HCT116 (cell line): ENCODE measurements at regions not wholly inside any gene's neighbourhood (a gene's known extent, or its start where the extent isn't known, plus 50 kb on each side); places are given as distances from the start of the nearest gene placed in this dataset.

Experiments used
- ATAC-seq: fragments of 200-7000 bp; cut with Tn5 transposase; 2 replicates; pipeline ENCODE4 v1.9.1; 2020; ENCODE audit warnings: mild to moderate bottlenecking, moderate library complexity
- BruUV-seq: library from RNA; stranded (reverse); fragments of 400-500 nt; replicated peaks from 2 replicates; lab custom pipeline; 2021; lab: Mats Ljungman, UMichigan
- CTCF ChIA-PET: fragments of 300-600 bp; sonication (Branson Sonifier 250); formaldehyde crosslinking; loops from one replicate; lab custom pipeline; 2021; ENCODE audit warnings: antibody characterized with exemption; lab: Charles Lee
- POLR2A ChIA-PET: fragments of 300-600, 350-600 bp; sonication (Branson Sonifier 250); formaldehyde crosslinking; loops from one replicate; lab custom pipeline; 2021; ENCODE audit warnings: antibody characterized with exemption; lab: Charles Lee
- RAD21 ChIA-PET, 2 experiments: fragments of 300-600 bp; sonication (Branson Sonifier 250); formaldehyde crosslinking; loops; one replicate each; lab custom pipeline; 2023; ENCODE audit warnings: low total read pairs in 2 of 2; ENCODE audit not compliant: uncharacterized antibody in 2 of 2, unreplicated experiment in 2 of 2, low non-redundant PET in 1 of 2; lab: Charles Lee
- DNase-seq: peaks from one replicate; pipeline ENCODE4 v3.0.0-alpha.2; 2010; ENCODE audit warnings: low read depth, low spot score
- H2AFZ ChIP-seq: fragments of 200-600 bp; shearing (Covaris generic), sonication (generic); 2 replicates; pipeline ENCODE4 v1.6.1; 2017; ENCODE audit warnings: low read depth, mixed run types, mixed read lengths, antibody characterized with exemption, low read length; ENCODE audit not compliant: poor library complexity, severe bottlenecking
- H3K27ac ChIP-seq: 2 replicates; pipeline ENCODE4 v1.5.1; 2012; ENCODE audit warnings: low read depth, low read length
- H3K27me3 ChIP-seq: fragments of 200-600 bp; sonication (generic); 2 replicates; pipeline ENCODE4 v1.6.1; 2016; ENCODE audit warnings: mixed run types, low read length, mixed read lengths; ENCODE audit not compliant: insufficient read depth
- H3K36me3 ChIP-seq, 2 experiments: fragments of 200-500 bp in 1 of 2; fragments of 200-600 bp in 1 of 2; sonication (Bioruptor generic) in 1 of 2; sonication (generic) in 1 of 2; 2 replicates each; pipeline versions ENCODE4 v1.5.1 to v1.6.1; 2014 to 2016; ENCODE audit warnings: low read length in 2 of 2, inconsistent platforms in 1 of 2, mixed read lengths in 1 of 2, mixed run types in 1 of 2; ENCODE audit not compliant: insufficient read depth in 2 of 2, control insufficient read depth in 1 of 2
- H3K4me1 ChIP-seq, 2 experiments: fragments of 200-600 bp in 1 of 2; sonication (generic) in 1 of 2; 2 replicates each; pipeline versions ENCODE4 v1.5.1 to v1.6.1; 2012 to 2017; ENCODE audit warnings: low read length in 2 of 2, inconsistent platforms in 1 of 2, mild to moderate bottlenecking in 1 of 2, mixed read lengths in 1 of 2, mixed run types in 1 of 2, moderate library complexity in 1 of 2; ENCODE audit not compliant: insufficient read depth in 2 of 2, control insufficient read depth in 1 of 2
- H3K4me2 ChIP-seq: fragments of 200-600 bp; sonication (generic); 2 replicates; pipeline ENCODE4 v1.6.1; 2017; ENCODE audit warnings: mixed run types, low read length, mixed read lengths
- H3K4me3 ChIP-seq, 2 experiments: fragments of 200-600 bp in 1 of 2; sonication (generic) in 1 of 2; replicated peaks in 1 of 2; 2 replicates each; pipeline ENCODE4 v1.5.1; 2011 to 2016; ENCODE audit warnings: low read length in 2 of 2, control low read depth in 1 of 2, low read depth in 1 of 2, mild to moderate bottlenecking in 1 of 2, mixed read lengths in 1 of 2, mixed run types in 1 of 2
- H3K79me2 ChIP-seq: fragments of 200-600 bp; sonication (generic); 2 replicates; pipeline ENCODE4 v1.6.1; 2017; ENCODE audit warnings: mild to moderate bottlenecking, mixed run types, low read length, moderate library complexity, mixed read lengths; ENCODE audit not compliant: insufficient read depth
- H3K9ac ChIP-seq: fragments of 200-600 bp; sonication (generic); 2 replicates; pipeline ENCODE4 v1.6.1; 2016; ENCODE audit warnings: low read length, mixed read lengths
- H3K9me2 ChIP-seq: fragments of 200-600 bp; sonication (generic), shearing (Covaris generic); 2 replicates; pipeline ENCODE4 v1.6.1; 2017; ENCODE audit warnings: mixed run types, mild to moderate bottlenecking, moderate library complexity; ENCODE audit not compliant: insufficient read depth
- H3K9me3 ChIP-seq, 2 experiments: fragments of 200-500 bp in 1 of 2; fragments of 200-600 bp in 1 of 2; sonication (Bioruptor generic) in 1 of 2; sonication (generic) in 1 of 2; 2 replicates each; pipeline ENCODE4 v1.6.1; 2014 to 2017; ENCODE audit warnings: low read length in 2 of 2, mixed read lengths in 2 of 2, inconsistent platforms in 1 of 2, low read depth in 1 of 2, mild to moderate bottlenecking in 1 of 2, mixed run types in 1 of 2, moderate library complexity in 1 of 2; ENCODE audit not compliant: control insufficient read depth in 1 of 2, insufficient read depth in 1 of 2
- H4K20me1 ChIP-seq: fragments of 200-600 bp; sonication (generic), shearing (Covaris generic); 2 replicates; pipeline ENCODE4 v1.6.1; 2017; ENCODE audit warnings: mixed run types, mild to moderate bottlenecking, moderate library complexity; ENCODE audit not compliant: insufficient read depth
- ATF3 ChIP-seq: IDR thresholded peaks from 2 replicates; pipeline ENCODE4 v1.6.1; 2012
- CEBPB ChIP-seq: IDR thresholded peaks from 2 replicates; pipeline ENCODE4 v1.6.1; 2012; ENCODE audit warnings: low read depth
- CTCF ChIP-seq, 3 experiments: fragments of 200-600 bp in 1 of 3; sonication (generic) in 1 of 3; IDR thresholded peaks in 2 of 3; conservative IDR thresholded peaks in 1 of 3; 2 replicates each; pipeline ENCODE4 v1.5.1; 2012 to 2017; ENCODE audit warnings: low read depth in 2 of 3, low read length in 2 of 3, antibody characterized with exemption in 1 of 3, borderline replicate concordance in 1 of 3, control low read depth in 1 of 3, mild to moderate bottlenecking in 1 of 3, mixed read lengths in 1 of 3, mixed run types in 1 of 3, moderate library complexity in 1 of 3; ENCODE audit not compliant: insufficient read depth in 1 of 3
- EZH2 ChIP-seq: fragments of 200-600 bp; sonication (generic); IDR thresholded peaks from 2 replicates; pipeline ENCODE4 v1.6.1; 2017; ENCODE audit warnings: antibody characterized with exemption, mixed run types
- FOSL1 ChIP-seq: IDR thresholded peaks from 2 replicates; pipeline ENCODE4 v1.6.1; 2012; ENCODE audit warnings: low read depth
- POLR2A ChIP-seq: IDR thresholded peaks from 2 replicates; pipeline ENCODE4 v1.7.0; 2011; ENCODE audit warnings: borderline replicate concordance; ENCODE audit not compliant: insufficient read depth, insufficient read length; ENCODE audit errors: extremely low read depth
- POLR2AphosphoS5 ChIP-seq: IDR thresholded peaks from 2 replicates; pipeline ENCODE4 v1.6.1; 2011; ENCODE audit warnings: mild to moderate bottlenecking, low read depth, low read length, moderate library complexity
- RAD21 ChIP-seq: IDR thresholded peaks from 2 replicates; pipeline ENCODE4 v1.6.1; 2012; ENCODE audit warnings: low read depth, mild to moderate bottlenecking
- SIN3A ChIP-seq: IDR thresholded peaks from 2 replicates; pipeline ENCODE4 v1.6.1; 2012; ENCODE audit warnings: low read depth
- SP1 ChIP-seq: IDR thresholded peaks from 2 replicates; pipeline ENCODE4 v1.6.1; 2012; ENCODE audit warnings: low read depth
- SRF ChIP-seq: IDR thresholded peaks from 2 replicates; pipeline ENCODE4 v1.6.1; 2012; ENCODE audit warnings: low read depth
- YY1 ChIP-seq: IDR thresholded peaks from 2 replicates; pipeline ENCODE4 v1.6.1; 2011; ENCODE audit warnings: low read length, low read depth, moderate library complexity, mild to moderate bottlenecking; ENCODE audit not compliant: insufficient replicate concordance; ENCODE audit errors: extremely low read depth
- intact Hi-C: fragments of 100-400 bp; cut with micrococcal nuclease; formaldehyde crosslinking; loops from 2 replicates; pipeline ENCODE4 v1.10.0; 2022
- TF ChIP-seq, protein P1 (sequence below): IDR thresholded peaks from 2 replicates; pipeline ENCODE4 v1.6.1; 2011; ENCODE audit warnings: mild to moderate bottlenecking, low read length, moderate library complexity; ENCODE audit not compliant: insufficient replicate concordance; ENCODE audit errors: extremely low read depth

GRCh38 chr11:32161293-32161692 lies 70.4 kb downstream of the RCN1 start:
- Histone ChIP-seq H3K9me3 (no peaks in the 10 kb centered on the region), H3K9ac (no peak overlapping the region), H3K27me3 (0 out of 2 replicates have a peak, but pooled peaks cover 4% of the 10 kb centered on the region), H4K20me1 (no peaks in the 10 kb centered on the region), H3K4me2 (no peak overlapping the region), H3K9me2 (no peaks in the 10 kb centered on the region), H2AFZ (no peak overlapping the region), H3K36me3 (no peaks in the 10 kb centered on the region), H3K27ac (no peak overlapping the region), H3K4me3 (no peak overlapping the region), H3K79me2 (no peaks in the 10 kb centered on the region), H3K4me1 (no peaks in the 10 kb centered on the region)
- ChIA-PET POLR2A (no interaction called here), RAD21 (no interaction called here), CTCF (no interaction called here)
- ATAC-seq (no peak), DNase-seq (no peak)
- no TSS peak for BruUV-seq
- intact Hi-C loops = no loop called here
- no peak for TF ChIP-seq RAD21
- no peak for TF ChIP-seq EZH2
- no peak for TF ChIP-seq SIN3A
- TF ChIP-seq ATF3 = no peak
- no peak for TF ChIP-seq FOSL1
- no peak for TF ChIP-seq POLR2AphosphoS5
- no peak for TF ChIP-seq YY1
- no peak for TF ChIP-seq POLR2A
- TF ChIP-seq SRF = no peak

- Histone ChIP-seq H2AFZ (no peak overlapping the region), H3K9me3 (no peaks in the 10 kb centered on the region), H3K4me3 (no peak overlapping the region), H3K9ac (no peak overlapping the region), H3K79me2 (no peaks in the 10 kb centered on the region), H3K4me1 (no peaks in the 10 kb centered on the region), H3K4me2 (no peak overlapping the region), H3K9me2 (no peaks in the 10 kb centered on the region), H4K20me1 (no peaks in the 10 kb centered on the region), H3K36me3 (no peaks in the 10 kb centered on the region), H3K27ac (no peak overlapping the region), H3K27me3 (0 out of 2 replicates have a peak, but pooled peaks cover 4% of the 10 kb centered on the region)
- CTCF ChIA-PET = interaction anchor here (1.2 kb wide), 1 partner anchor 14 kb away, joined by 3 read pairs; no protein-coding TSS in a partner anchor
- RAD21 ChIA-PET = no interaction called here
- ATAC-seq (no peak), DNase-seq (no peak)
- intact Hi-C loops = no loop called here
- no TSS peak for BruUV-seq
- TF ChIP-seq CEBPB = no peak
- TF ChIP-seq, protein P1, sequence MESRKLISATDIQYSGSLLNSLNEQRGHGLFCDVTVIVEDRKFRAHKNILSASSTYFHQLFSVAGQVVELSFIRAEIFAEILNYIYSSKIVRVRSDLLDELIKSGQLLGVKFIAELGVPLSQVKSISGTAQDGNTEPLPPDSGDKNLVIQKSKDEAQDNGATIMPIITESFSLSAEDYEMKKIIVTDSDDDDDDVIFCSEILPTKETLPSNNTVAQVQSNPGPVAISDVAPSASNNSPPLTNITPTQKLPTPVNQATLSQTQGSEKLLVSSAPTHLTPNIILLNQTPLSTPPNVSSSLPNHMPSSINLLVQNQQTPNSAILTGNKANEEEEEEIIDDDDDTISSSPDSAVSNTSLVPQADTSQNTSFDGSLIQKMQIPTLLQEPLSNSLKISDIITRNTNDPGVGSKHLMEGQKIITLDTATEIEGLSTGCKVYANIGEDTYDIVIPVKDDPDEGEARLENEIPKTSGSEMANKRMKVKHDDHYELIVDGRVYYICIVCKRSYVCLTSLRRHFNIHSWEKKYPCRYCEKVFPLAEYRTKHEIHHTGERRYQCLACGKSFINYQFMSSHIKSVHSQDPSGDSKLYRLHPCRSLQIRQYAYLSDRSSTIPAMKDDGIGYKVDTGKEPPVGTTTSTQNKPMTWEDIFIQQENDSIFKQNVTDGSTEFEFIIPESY = no peak
- TF ChIP-seq FOSL1 = no peak
- TF ChIP-seq SP1 = no peak
- TF ChIP-seq CTCF (IDR thresholded peaks at IDR 0.05 in 2 of 3, conservative IDR thresholded peaks at IDR 0.05 in 1 of 3; ENCODE audit: borderline replicate concordance in 1 of 3, insufficient read depth in 1 of 3, low read depth in 2 of 3, low read length in 2 of 3) = no peak
- POLR2A ChIA-PET = no interaction called here
Observed at GRCh38 chr11:32162351-32162750, 71.5 kb downstream of the RCN1 start.
